Activated T-helper 1 cell treated with anti-CD3 and anti-CD28 coated beads, Interleukin-12 subunit alpha, Interleukin-12 subunit beta, Interleukin-2, Interleukin-4 antibody, amounts not matched to agents 30 ng/mL and 10 ng/mL and 1 ng/mL, durations not matched to agents 14 hours and 24 hours and 36 hours (primary cell): ENCODE measurements at regions not wholly inside any gene's neighbourhood (a gene's known extent, or its start where the extent isn't known, plus 50 kb on each side); places are given as distances from the start of the nearest gene placed in this dataset.
"Not testable (repeated sequence)": the region's sequence is repeated elsewhere in the genome, so short reads cannot be mapped to it uniquely, and the experiment has no call there.

Experiments
- DNase-seq: peaks from one replicate; pipeline ENCODE4 v3.0.0; 2021; ENCODE audit warnings: low spot score
- H3K27ac Mint-ChIP-seq: one replicate; pipeline ENCODE4 v1.8.0; 2021; ENCODE audit warnings: mild to moderate bottlenecking, mixed read lengths
- H3K27me3 Mint-ChIP-seq: one replicate; pipeline ENCODE4 v1.8.0; 2022; ENCODE audit warnings: mild to moderate bottlenecking, moderate library complexity, mixed read lengths; ENCODE audit not compliant: insufficient read depth
- H3K36me3 Mint-ChIP-seq: one replicate; pipeline ENCODE4 v1.8.0; 2021; ENCODE audit warnings: low read depth, mixed read lengths
- H3K4me1 Mint-ChIP-seq: one replicate; pipeline ENCODE4 v1.8.0; 2021; ENCODE audit warnings: low read depth, mixed read lengths
- H3K4me3 Mint-ChIP-seq: one replicate; pipeline ENCODE4 v1.8.0; 2021; ENCODE audit warnings: mild to moderate bottlenecking, moderate library complexity, mixed read lengths
- H3K9me3 Mint-ChIP-seq: one replicate; pipeline ENCODE4 v1.8.0; 2021; ENCODE audit warnings: mixed read lengths
- intact Hi-C: fragments of 100-400 bp; cut with micrococcal nuclease; formaldehyde crosslinking; loops from one replicate; pipeline ENCODE4 v1.15.1; 2024

GRCh38 chr21:9867815-9868214 is 653.6 kb upstream of the TPTE start:
- DNase-seq, H3K27me3 Mint-ChIP-seq, intact Hi-C loops, H3K4me1 Mint-ChIP-seq, H3K27ac Mint-ChIP-seq, H3K36me3 Mint-ChIP-seq, H3K4me3 Mint-ChIP-seq: not testable (repeated sequence)
- H3K9me3 Mint-ChIP-seq: peaks cover 28% of the 10 kb centered on the region

DNA sequence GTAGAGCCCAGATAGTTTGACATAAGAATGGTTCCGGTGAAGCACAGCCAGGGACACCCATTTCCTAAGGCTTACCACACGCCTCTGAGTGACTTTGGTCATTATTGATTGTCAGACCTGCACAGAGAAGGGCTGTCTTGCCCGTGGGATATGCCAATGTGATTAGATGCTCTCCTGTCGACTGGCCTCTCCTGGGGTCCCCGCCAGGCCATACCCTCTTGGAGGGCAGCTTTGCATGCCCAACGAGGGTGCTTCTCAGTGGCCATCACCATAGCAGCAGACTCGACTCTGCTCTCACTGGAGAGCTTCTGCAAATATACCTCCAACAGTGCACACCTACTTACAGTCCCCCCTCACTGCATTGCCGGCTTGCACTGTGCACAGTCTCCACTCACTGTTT is 648.3 kb upstream of the TPTE start:
- H3K36me3 Mint-ChIP-seq, H3K27me3 Mint-ChIP-seq, H3K27ac Mint-ChIP-seq, H3K4me1 Mint-ChIP-seq, DNase-seq, H3K4me3 Mint-ChIP-seq, intact Hi-C loops: not testable (repeated sequence)
- H3K9me3 Mint-ChIP-seq: peaks cover 10% of the 10 kb centered on the region

- intact Hi-C loops, H3K4me1 Mint-ChIP-seq, H3K36me3 Mint-ChIP-seq, H3K4me3 Mint-ChIP-seq, H3K27ac Mint-ChIP-seq, DNase-seq, H3K27me3 Mint-ChIP-seq: not testable (repeated sequence)
- H3K9me3 Mint-ChIP-seq: peaks cover 11% of the 10 kb centered on the region
These were observed 647.2 kb upstream of the TPTE start for GRCh38 chr21:9874136-9874535.

- H3K4me3 Mint-ChIP-seq, intact Hi-C loops, H3K27ac Mint-ChIP-seq, H3K27me3 Mint-ChIP-seq, H3K4me1 Mint-ChIP-seq, DNase-seq, H3K36me3 Mint-ChIP-seq: not testable (repeated sequence)
- H3K9me3 Mint-ChIP-seq: peaks cover 36% of the 10 kb centered on the region
These were observed 640.0 kb upstream of the TPTE start for GRCh38 chr21:9881430-9881829.

- peaks cover 36% of the 10 kb centered on the region for H3K9me3 Mint-ChIP-seq
- H3K27me3 Mint-ChIP-seq, H3K36me3 Mint-ChIP-seq, DNase-seq, H3K27ac Mint-ChIP-seq, H3K4me3 Mint-ChIP-seq, H3K4me1 Mint-ChIP-seq, intact Hi-C loops: not testable (repeated sequence)
These were observed 638.3 kb upstream of the TPTE start for GRCh38 chr21:9883047-9883446.

- H3K27me3 Mint-ChIP-seq, H3K4me1 Mint-ChIP-seq, DNase-seq, H3K4me3 Mint-ChIP-seq, H3K27ac Mint-ChIP-seq, intact Hi-C loops, H3K36me3 Mint-ChIP-seq: not testable (repeated sequence)
- H3K9me3 Mint-ChIP-seq: peaks cover 31% of the 10 kb centered on the region
These were observed 637.7 kb upstream of the TPTE start for GRCh38 chr21:9883571-9884282.

DNA sequence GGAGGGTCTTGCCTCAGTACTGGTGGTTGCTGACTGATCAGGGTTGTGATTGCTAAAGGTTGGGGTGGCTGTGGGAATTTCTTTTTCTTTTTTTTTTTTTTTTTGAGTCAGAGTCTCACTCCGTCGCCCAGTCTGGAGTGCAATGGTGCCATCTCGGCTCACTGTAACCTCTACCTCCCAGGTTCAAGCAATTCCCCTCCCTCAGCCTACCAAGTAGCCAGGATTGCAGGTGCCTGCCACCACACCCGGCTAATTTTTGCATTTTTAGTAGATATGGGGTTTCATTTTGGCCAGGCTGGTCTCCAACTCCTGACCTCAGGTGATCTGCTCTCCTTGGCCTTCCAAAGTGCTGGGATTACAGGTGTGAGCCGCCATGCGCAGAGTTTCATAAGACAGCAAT is 632.9 kb upstream of the TPTE start:
- H3K4me3 Mint-ChIP-seq, H3K4me1 Mint-ChIP-seq, H3K27me3 Mint-ChIP-seq, DNase-seq, H3K27ac Mint-ChIP-seq, H3K36me3 Mint-ChIP-seq, intact Hi-C loops: not testable (repeated sequence)
- peaks cover 33% of the 10 kb centered on the region for H3K9me3 Mint-ChIP-seq

- H3K27ac Mint-ChIP-seq, H3K4me3 Mint-ChIP-seq, intact Hi-C loops, H3K27me3 Mint-ChIP-seq, H3K36me3 Mint-ChIP-seq, H3K4me1 Mint-ChIP-seq, DNase-seq: not testable (repeated sequence)
- H3K9me3 Mint-ChIP-seq: peaks cover 27% of the 10 kb centered on the region
These were observed 617.8 kb upstream of the TPTE start for GRCh38 chr21:9903579-9903978.

DNA sequence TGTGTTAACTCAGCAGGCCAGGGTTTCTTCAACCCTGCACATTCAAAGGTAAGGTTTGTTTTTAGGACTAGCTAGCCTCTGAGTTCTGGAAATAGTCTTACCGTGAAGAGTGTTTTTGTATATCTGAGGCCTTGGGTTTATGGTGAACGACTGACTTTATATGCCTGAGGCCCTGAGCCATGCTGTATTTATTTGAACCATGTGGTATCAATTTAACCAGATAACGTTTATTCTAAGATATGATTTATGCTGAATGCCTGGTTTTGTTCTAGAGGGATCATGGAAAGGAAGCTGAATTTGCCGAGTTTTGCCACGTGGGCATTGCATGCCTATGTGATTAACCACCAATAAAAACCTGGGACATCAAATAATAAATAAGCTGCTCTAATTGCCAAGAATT is 607.2 kb upstream of the TPTE start:
- H3K27me3 Mint-ChIP-seq, intact Hi-C loops, H3K27ac Mint-ChIP-seq, H3K36me3 Mint-ChIP-seq, DNase-seq, H3K4me3 Mint-ChIP-seq, H3K4me1 Mint-ChIP-seq: not testable (repeated sequence)
- H3K9me3 Mint-ChIP-seq: peaks cover 60% of the 10 kb centered on the region

GRCh38 chr21:9919446-9919845 is 601.9 kb upstream of the TPTE start:
- DNase-seq, H3K27ac Mint-ChIP-seq, H3K27me3 Mint-ChIP-seq, H3K4me1 Mint-ChIP-seq, intact Hi-C loops, H3K36me3 Mint-ChIP-seq, H3K4me3 Mint-ChIP-seq: not testable (repeated sequence)
- peaks cover 37% of the 10 kb centered on the region for H3K9me3 Mint-ChIP-seq

GRCh38 chr21:9943639-9944038 is 577.7 kb upstream of the TPTE start:
- H3K9me3 Mint-ChIP-seq: peaks cover 42% of the 10 kb centered on the region
- H3K27me3 Mint-ChIP-seq, DNase-seq, H3K36me3 Mint-ChIP-seq, H3K4me1 Mint-ChIP-seq, H3K27ac Mint-ChIP-seq, H3K4me3 Mint-ChIP-seq, intact Hi-C loops: not testable (repeated sequence)

DNA sequence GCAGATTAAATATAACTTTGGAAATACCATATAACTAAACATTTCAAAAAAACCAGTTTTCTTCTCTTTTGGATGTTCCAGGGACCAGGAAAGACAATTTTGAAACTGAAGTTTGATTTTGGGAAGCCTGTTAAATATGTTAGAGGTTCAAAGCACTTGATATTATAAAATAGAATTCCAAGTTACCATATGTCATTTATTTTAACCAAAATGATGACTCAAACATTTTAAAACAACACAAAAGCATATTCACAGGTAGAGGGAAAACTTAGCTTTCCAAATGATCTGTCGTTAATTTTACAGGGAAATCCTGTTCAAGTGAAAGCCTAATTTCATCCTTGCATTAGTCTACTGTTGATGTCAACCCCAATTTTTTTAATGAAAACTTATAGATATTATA is 575.3 kb upstream of the TPTE start:
- intact Hi-C loops, H3K27ac Mint-ChIP-seq, H3K36me3 Mint-ChIP-seq, H3K27me3 Mint-ChIP-seq, H3K4me3 Mint-ChIP-seq, DNase-seq, H3K4me1 Mint-ChIP-seq: not testable (repeated sequence)
- peaks cover 54% of the 10 kb centered on the region for H3K9me3 Mint-ChIP-seq

GRCh38 chr21:9949510-9950289 is 571.7 kb upstream of the TPTE start:
- H3K27me3 Mint-ChIP-seq, H3K36me3 Mint-ChIP-seq, H3K27ac Mint-ChIP-seq, intact Hi-C loops, DNase-seq, H3K4me1 Mint-ChIP-seq, H3K4me3 Mint-ChIP-seq: not testable (repeated sequence)
- peaks cover 48% of the 10 kb centered on the region for H3K9me3 Mint-ChIP-seq
